Activated CD4-positive, alpha-beta T cell treated with anti-CD3 and anti-CD28 coated beads for 36 hours (primary cell): ENCODE measurements at regions not wholly inside any gene's neighbourhood (a gene's known extent, or its start where the extent isn't known, plus 50 kb on each side); places are given as distances from the start of the nearest gene placed in this dataset.

Experiments used
- ATAC-seq: fragments of 200-7000 bp; cut with Tn5 transposase; one replicate; pipeline ENCODE4 v1.10.0; 2021; ENCODE audit warnings: mild to moderate bottlenecking, moderate library complexity
- CTCF ChIA-PET: fragments of 350-600 bp; sonication (Branson Sonifier 250); formaldehyde crosslinking; loops from one replicate; lab custom pipeline; 2021; ENCODE audit warnings: antibody characterized with exemption; lab: Charles Lee
- POLR2A ChIA-PET: fragments of 350-600 bp; sonication (Branson Sonifier 250); formaldehyde crosslinking; loops from one replicate; lab custom pipeline; 2021; ENCODE audit warnings: antibody characterized with exemption, inconsistent platforms; lab: Charles Lee
- DNase-seq: peaks from one replicate; pipeline ENCODE4 v3.0.0-alpha.2; 2020
- H3K27ac Mint-ChIP-seq: one replicate; pipeline ENCODE4 v1.8.0; 2021; ENCODE audit warnings: mixed read lengths
- H3K27me3 Mint-ChIP-seq: one replicate; pipeline ENCODE4 v1.8.0; 2021; ENCODE audit warnings: mixed read lengths
- H3K36me3 Mint-ChIP-seq: one replicate; pipeline ENCODE4 v1.8.0; 2021; ENCODE audit warnings: low read depth, mixed read lengths
- H3K4me1 Mint-ChIP-seq: one replicate; pipeline ENCODE4 v1.8.0; 2021; ENCODE audit warnings: mixed read lengths
- H3K4me3 Mint-ChIP-seq: one replicate; pipeline ENCODE4 v1.8.0; 2021; ENCODE audit warnings: mild to moderate bottlenecking, moderate library complexity, mixed read lengths
- H3K9me3 Mint-ChIP-seq: one replicate; pipeline ENCODE4 v1.8.0; 2021; ENCODE audit warnings: low read depth, mixed read lengths
- intact Hi-C, 2 experiments: fragments of 100-400 bp; cut with DNase I in 1 of 2; cut with micrococcal nuclease in 1 of 2; formaldehyde crosslinking; loops; one replicate each; pipeline versions ENCODE4 v1.14.2 to v1.15.1; 2022 to 2024; cut with DNase I, micrococcal nuclease

DNA sequence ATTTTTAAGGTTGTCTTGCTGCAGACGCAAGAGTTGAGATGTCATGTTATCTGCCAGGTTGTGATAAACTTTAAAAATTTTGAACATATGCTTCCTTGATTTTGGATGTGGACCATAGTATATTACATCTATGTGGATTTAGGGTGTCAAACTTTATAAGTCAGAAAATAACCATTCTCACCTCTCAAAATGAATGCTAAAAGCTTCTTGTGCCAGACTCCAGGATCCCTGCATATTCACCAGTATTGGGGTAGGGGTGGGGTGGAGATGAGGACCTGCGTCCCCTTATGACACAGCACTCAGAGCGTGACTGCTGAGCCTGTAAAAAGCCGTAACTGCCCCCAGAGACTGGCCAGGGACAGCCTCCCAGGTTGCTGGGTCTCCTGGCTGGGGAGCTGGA lies 524.4 kb downstream of the LMO7 start:
- H3K4me3 Mint-ChIP-seq: no peak overlapping the region
- H3K4me1 Mint-ChIP-seq: no peaks in the 10 kb centered on the region
- H3K27me3 Mint-ChIP-seq: no peaks in the 10 kb centered on the region
- DNase-seq: no peak
- H3K9me3 Mint-ChIP-seq: no peaks in the 10 kb centered on the region
- H3K36me3 Mint-ChIP-seq: no peaks in the 10 kb centered on the region
- ChIA-PET CTCF (no interaction called here), POLR2A (no interaction called here)
- intact Hi-C loops: no loop called here
- no peak overlapping the region for H3K27ac Mint-ChIP-seq
- no peak for ATAC-seq

GRCh38 chr13:76157926-76158325 lies 521.8 kb downstream of the LMO7 start:
- intact Hi-C loops: no loop called here
- Mint-ChIP-seq H3K4me1 (no peaks in the 10 kb centered on the region), H3K27me3 (no peaks in the 10 kb centered on the region), H3K27ac (no peak overlapping the region), H3K36me3 (no peaks in the 10 kb centered on the region), H3K4me3 (no peak overlapping the region), H3K9me3 (no peaks in the 10 kb centered on the region)
- CTCF ChIA-PET: no interaction called here
- POLR2A ChIA-PET: no interaction called here
- DNase-seq: no peak
- ATAC-seq: no peak

- H3K4me3 Mint-ChIP-seq: no peak overlapping the region
- intact Hi-C loops: no loop called here
- H3K36me3 Mint-ChIP-seq: no peaks in the 10 kb centered on the region
- no peaks in the 10 kb centered on the region for H3K4me1 Mint-ChIP-seq
- no peak overlapping the region for H3K27ac Mint-ChIP-seq
- ChIA-PET CTCF (no interaction called here), POLR2A (no interaction called here)
- H3K27me3 Mint-ChIP-seq: no peaks in the 10 kb centered on the region
- ATAC-seq: no peak
- H3K9me3 Mint-ChIP-seq: no peaks in the 10 kb centered on the region
- DNase-seq: no peak
Measured at GRCh38 chr13:76153239-76153638, 517.1 kb downstream of the LMO7 start.

GRCh38 chr13:76148926-76149325 lies 512.8 kb downstream of the LMO7 start:
- H3K9me3 Mint-ChIP-seq: no peaks in the 10 kb centered on the region
- DNase-seq (no peak), ATAC-seq (no peak)
- no peaks in the 10 kb centered on the region for H3K4me1 Mint-ChIP-seq
- no peaks in the 10 kb centered on the region for H3K36me3 Mint-ChIP-seq
- no peak overlapping the region for H3K4me3 Mint-ChIP-seq
- no peaks in the 10 kb centered on the region for H3K27me3 Mint-ChIP-seq
- intact Hi-C loops: no loop called here
- ChIA-PET POLR2A (no interaction called here), CTCF (interaction anchor here (0.6 to 1.0 kb wide), 2 partner anchors 275 to 325 kb away, joined by 4 to 6 read pairs; no protein-coding TSS in a partner anchor)
- no peak overlapping the region for H3K27ac Mint-ChIP-seq

- CTCF ChIA-PET: interaction anchor here (0.6 to 1.0 kb wide), 2 partner anchors 275 to 325 kb away, joined by 4 to 6 read pairs; no protein-coding TSS in a partner anchor
- H3K9me3 Mint-ChIP-seq: no peaks in the 10 kb centered on the region
- no peak overlapping the region for H3K4me3 Mint-ChIP-seq
- H3K36me3 Mint-ChIP-seq: no peaks in the 10 kb centered on the region
- no peaks in the 10 kb centered on the region for H3K4me1 Mint-ChIP-seq
- DNase-seq (no peak), ATAC-seq (no peak)
- POLR2A ChIA-PET: no interaction called here
- intact Hi-C loops: no loop called here
- no peaks in the 10 kb centered on the region for H3K27me3 Mint-ChIP-seq
- H3K27ac Mint-ChIP-seq: no peak overlapping the region
Measured at GRCh38 chr13:76148374-76148773, 512.2 kb downstream of the LMO7 start.

GRCh38 chr13:76132532-76132931 lies 496.4 kb downstream of the LMO7 start:
- intact Hi-C loops: no loop called here
- Mint-ChIP-seq H3K4me3 (no peak overlapping the region), H3K9me3 (no peaks in the 10 kb centered on the region), H3K4me1 (no peaks in the 10 kb centered on the region), H3K36me3 (no peaks in the 10 kb centered on the region), H3K27ac (no peak overlapping the region), H3K27me3 (no peaks in the 10 kb centered on the region)
- CTCF ChIA-PET: no interaction called here
- POLR2A ChIA-PET: no interaction called here
- DNase-seq (no peak), ATAC-seq (no peak)

DNA sequence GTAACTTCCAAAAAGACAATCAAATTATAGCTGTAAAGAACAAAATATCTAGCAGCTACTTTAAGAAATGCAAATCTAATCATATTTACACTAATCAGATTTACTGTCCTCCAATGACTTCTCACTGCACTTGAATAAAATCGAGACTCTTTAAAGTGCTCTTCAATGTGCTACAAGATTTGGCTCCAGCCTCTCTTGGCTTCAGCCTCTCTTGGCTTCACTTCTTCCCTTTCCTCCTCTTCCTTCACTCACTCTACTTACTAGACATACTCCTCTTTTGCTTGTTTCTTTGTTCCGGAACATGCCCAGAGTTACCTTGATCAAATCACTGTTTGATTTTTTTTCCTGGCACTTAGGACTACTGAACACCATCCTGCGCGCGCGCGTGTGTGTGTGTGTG lies 495.4 kb downstream of the LMO7 start:
- H3K27ac Mint-ChIP-seq: no peak overlapping the region
- intact Hi-C loops: no loop called here
- H3K27me3 Mint-ChIP-seq: no peaks in the 10 kb centered on the region
- CTCF ChIA-PET: interaction anchor here (0.6 to 1.1 kb wide), 2 partner anchors 8 to 602 kb away, joined by 3 read pairs; no protein-coding TSS in a partner anchor
- no peaks in the 10 kb centered on the region for H3K36me3 Mint-ChIP-seq
- POLR2A ChIA-PET: no interaction called here
- H3K4me1 Mint-ChIP-seq: no peaks in the 10 kb centered on the region
- ATAC-seq: no peak
- no peaks in the 10 kb centered on the region for H3K9me3 Mint-ChIP-seq
- no peak overlapping the region for H3K4me3 Mint-ChIP-seq
- DNase-seq: no peak

DNA sequence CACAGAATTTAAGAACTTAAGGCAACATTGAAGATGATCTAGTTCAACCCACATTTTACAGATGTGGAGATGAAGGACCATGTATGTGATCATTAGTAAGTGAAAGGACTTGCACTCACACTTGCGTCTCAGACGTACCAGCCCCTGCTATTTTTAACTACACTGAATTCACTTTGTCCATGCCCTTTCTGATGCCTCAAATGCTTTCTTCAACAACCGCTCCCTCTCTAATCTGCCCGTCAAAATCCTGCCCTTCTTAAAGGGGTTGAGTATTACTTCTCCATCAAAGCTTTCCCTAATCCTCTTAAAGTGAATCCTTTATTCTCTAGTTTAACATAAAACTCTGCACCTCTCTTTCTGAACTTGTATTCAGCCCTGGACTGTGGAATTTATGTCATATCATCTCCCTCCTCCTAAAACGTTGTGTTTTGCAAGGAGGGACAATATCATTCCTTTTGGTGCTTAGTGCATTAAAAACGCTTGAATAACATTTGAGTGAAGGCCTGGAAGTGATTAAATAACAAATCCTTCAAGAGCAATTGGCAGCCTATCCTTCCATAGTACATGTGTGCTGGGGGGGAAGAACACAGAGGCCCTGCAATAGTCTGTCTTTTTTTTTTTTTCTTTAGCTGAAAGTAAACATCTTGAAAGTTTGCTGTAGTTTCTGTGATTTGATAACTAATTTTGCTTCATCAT lies 493.3 kb downstream of the LMO7 start:
- no peak overlapping the region for H3K4me3 Mint-ChIP-seq
- POLR2A ChIA-PET: no interaction called here
- no peaks in the 10 kb centered on the region for H3K9me3 Mint-ChIP-seq
- CTCF ChIA-PET: no interaction called here
- H3K27ac Mint-ChIP-seq: no peak overlapping the region
- no peaks in the 10 kb centered on the region for H3K4me1 Mint-ChIP-seq
- no peaks in the 10 kb centered on the region for H3K27me3 Mint-ChIP-seq
- intact Hi-C loops: no loop called here
- ATAC-seq (no peak), DNase-seq (no peak)
- no peaks in the 10 kb centered on the region for H3K36me3 Mint-ChIP-seq

- DNase-seq (no peak), ATAC-seq (no peak)
- H3K36me3 Mint-ChIP-seq: peaks cover 3% of the 10 kb centered on the region
- intact Hi-C loops: no loop called here
- no peaks in the 10 kb centered on the region for H3K4me1 Mint-ChIP-seq
- ChIA-PET CTCF (interaction anchor here (1.4 kb wide), 1 partner anchor 251 kb away, joined by 3 read pairs; no protein-coding TSS in a partner anchor), POLR2A (no interaction called here)
- H3K9me3 Mint-ChIP-seq: peaks cover 11% of the 10 kb centered on the region
- H3K4me3 Mint-ChIP-seq: no peak overlapping the region
- H3K27ac Mint-ChIP-seq: no peak overlapping the region
- no peaks in the 10 kb centered on the region for H3K27me3 Mint-ChIP-seq
Measured at GRCh38 chr13:76127922-76128321, 491.8 kb downstream of the LMO7 start.

DNA sequence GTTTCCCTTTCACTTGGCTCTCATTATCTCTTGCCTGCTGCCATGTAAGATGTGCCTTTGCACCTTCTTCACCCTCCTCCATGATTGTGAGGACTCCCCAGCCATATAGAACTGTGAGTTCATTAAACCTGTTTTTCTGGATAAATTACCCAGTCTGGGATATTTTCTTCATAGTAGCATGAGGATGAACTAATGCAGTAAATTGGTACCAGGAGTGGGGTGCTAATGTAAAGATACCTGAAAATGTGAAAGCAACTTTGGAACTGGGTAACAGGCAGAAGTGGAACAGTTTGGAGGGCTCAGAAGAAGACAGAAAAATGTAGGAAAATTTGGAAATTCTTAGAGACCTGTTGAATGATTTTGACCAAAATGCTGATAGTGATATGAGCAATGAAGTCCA lies 487.4 kb downstream of the LMO7 start:
- intact Hi-C loops: no loop called here
- H3K4me3 Mint-ChIP-seq: no peak overlapping the region
- DNase-seq: no peak
- ATAC-seq: no peak
- no peaks in the 10 kb centered on the region for H3K4me1 Mint-ChIP-seq
- CTCF ChIA-PET: no interaction called here
- peaks cover 25% of the 10 kb centered on the region for H3K9me3 Mint-ChIP-seq
- no peaks in the 10 kb centered on the region for H3K27me3 Mint-ChIP-seq
- no peak overlapping the region for H3K27ac Mint-ChIP-seq
- H3K36me3 Mint-ChIP-seq: peaks cover 3% of the 10 kb centered on the region
- POLR2A ChIA-PET: no interaction called here

- Mint-ChIP-seq H3K4me3 (no peak overlapping the region), H3K36me3 (no peaks in the 10 kb centered on the region), H3K9me3 (peaks cover 14% of the 10 kb centered on the region), H3K27ac (no peak overlapping the region), H3K4me1 (no peaks in the 10 kb centered on the region), H3K27me3 (no peaks in the 10 kb centered on the region)
- ATAC-seq (no peak), DNase-seq (no peak)
- intact Hi-C loops: no loop called here
- ChIA-PET POLR2A (no interaction called here), CTCF (interaction anchor here (0.7 to 0.8 kb wide), 2 partner anchors 92 to 567 kb away, joined by 3 to 4 read pairs; no protein-coding TSS in a partner anchor)
Measured at GRCh38 chr13:76116751-76117360, 480.7 kb downstream of the LMO7 start.

- Mint-ChIP-seq H3K9me3 (peaks cover 7% of the 10 kb centered on the region), H3K36me3 (no peaks in the 10 kb centered on the region), H3K4me1 (no peaks in the 10 kb centered on the region), H3K27me3 (peaks cover 3% of the 10 kb centered on the region), H3K4me3 (no peak overlapping the region), H3K27ac (no peak overlapping the region)
- POLR2A ChIA-PET: no interaction called here
- intact Hi-C loops: no loop called here
- CTCF ChIA-PET: no interaction called here
- ATAC-seq: no peak
- no peak for DNase-seq
Measured at GRCh38 chr13:76106763-76107162, 470.6 kb downstream of the LMO7 start.
